ENCODE measurements at regions not wholly inside any gene's neighbourhood (a gene's known extent, or its start where the extent isn't known, plus 50 kb on each side); places are given as distances from the start of the nearest gene placed in this dataset.

DNA sequence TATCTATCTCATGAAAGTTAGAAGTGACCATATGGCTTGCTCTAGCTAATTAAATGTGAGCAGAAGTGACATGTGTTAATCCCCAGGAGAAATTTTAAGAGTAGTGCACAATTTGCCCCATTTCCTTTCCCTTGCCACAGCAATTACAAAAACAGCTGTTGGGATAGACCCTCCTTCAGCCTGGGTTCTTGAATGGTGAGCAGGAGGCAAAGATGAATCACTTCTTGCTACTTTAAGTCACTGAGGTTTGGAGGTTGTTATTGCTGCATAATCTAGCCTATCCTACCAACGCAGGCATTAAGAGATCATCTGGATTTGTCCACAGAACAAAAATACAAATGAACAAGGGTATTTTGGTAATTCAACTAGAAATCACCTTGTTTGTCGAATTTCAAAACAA, 51.7 kb upstream of the CAPN7 start:
- Histone ChIP-seq H2AFZ (ENCODE audit: low read length) (no peak overlapping the region), H3K9me3 (ENCODE audit: low read length) (no peaks in the 10 kb centered on the region), H3K4me3 (ENCODE audit: low read depth, low read length, poor library complexity, severe bottlenecking) (no peak overlapping the region), H3K4me1 (ENCODE audit: insufficient read depth, low read length, poor library complexity, severe bottlenecking) (no peaks in the 10 kb centered on the region), H3K4me2 (ENCODE audit: low read length) (no peak overlapping the region), H3K27ac (ENCODE audit: low read depth, low read length, poor library complexity, severe bottlenecking) (no peak overlapping the region), H3K79me2 (ENCODE audit: insufficient read depth, low read depth, low read length) (no peaks in the 10 kb centered on the region), H4K20me1 (ENCODE audit: insufficient read depth, low read length) (no peaks in the 10 kb centered on the region), H3K9me2 (ENCODE audit: insufficient read depth, low read length) (no peaks in the 10 kb centered on the region), H3K36me3 (ENCODE audit: insufficient read depth, low read length) (no peaks in the 10 kb centered on the region)
- POLR2A ChIA-PET: interaction anchor here (0.7 kb wide), 1 partner anchor 1068 kb away, joined by 5 read pairs; no protein-coding TSS in a partner anchor
- no TSS peak for BruUV-seq (replicated peaks)
- intact Hi-C loops (cut with micrococcal nuclease; ENCODE audit: unreplicated experiment): no loop called here
- no peak for TF ChIP-seq EZH2phosphoT487 (IDR thresholded peaks at IDR 0.05; ENCODE audit: borderline replicate concordance, low read depth, low read length)
- TF ChIP-seq, protein P1, sequence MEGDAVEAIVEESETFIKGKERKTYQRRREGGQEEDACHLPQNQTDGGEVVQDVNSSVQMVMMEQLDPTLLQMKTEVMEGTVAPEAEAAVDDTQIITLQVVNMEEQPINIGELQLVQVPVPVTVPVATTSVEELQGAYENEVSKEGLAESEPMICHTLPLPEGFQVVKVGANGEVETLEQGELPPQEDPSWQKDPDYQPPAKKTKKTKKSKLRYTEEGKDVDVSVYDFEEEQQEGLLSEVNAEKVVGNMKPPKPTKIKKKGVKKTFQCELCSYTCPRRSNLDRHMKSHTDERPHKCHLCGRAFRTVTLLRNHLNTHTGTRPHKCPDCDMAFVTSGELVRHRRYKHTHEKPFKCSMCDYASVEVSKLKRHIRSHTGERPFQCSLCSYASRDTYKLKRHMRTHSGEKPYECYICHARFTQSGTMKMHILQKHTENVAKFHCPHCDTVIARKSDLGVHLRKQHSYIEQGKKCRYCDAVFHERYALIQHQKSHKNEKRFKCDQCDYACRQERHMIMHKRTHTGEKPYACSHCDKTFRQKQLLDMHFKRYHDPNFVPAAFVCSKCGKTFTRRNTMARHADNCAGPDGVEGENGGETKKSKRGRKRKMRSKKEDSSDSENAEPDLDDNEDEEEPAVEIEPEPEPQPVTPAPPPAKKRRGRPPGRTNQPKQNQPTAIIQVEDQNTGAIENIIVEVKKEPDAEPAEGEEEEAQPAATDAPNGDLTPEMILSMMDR (conservative IDR thresholded peaks at IDR 0.05; ENCODE audit: low read length): no peak
- CTCF ChIA-PET (ENCODE audit: unreplicated experiment): no interaction called here
- DNase-seq (ENCODE audit: low spot score): no peak

DNA sequence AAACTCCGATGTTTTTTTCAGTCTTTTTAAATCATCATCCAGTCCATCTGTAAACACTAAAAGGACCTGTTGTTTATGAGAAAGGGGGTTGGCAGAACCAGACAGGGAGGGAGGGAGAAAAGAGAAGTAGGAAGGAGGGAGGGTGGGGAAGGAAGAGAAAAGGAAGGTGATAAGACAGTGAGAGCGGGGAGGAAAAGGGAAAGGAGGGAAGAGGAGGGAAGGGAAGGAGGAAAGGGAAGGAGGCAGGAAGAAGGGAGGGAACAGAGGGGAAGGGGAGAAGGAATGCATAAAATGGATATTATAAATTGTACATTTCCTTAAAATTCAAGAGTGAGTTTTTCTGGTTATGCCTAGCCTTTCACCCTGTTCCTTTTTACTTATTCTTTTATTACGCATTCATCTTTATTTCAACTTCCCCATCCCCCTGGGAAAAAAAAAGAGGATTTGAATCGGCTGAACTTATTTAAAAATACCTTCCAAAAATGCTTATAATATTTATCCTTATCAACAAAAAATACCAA, 50.1 kb upstream of the CAPN7 start:
- Histone ChIP-seq H3K27ac (ENCODE audit: low read depth, low read length, poor library complexity, severe bottlenecking) (no peak overlapping the region), H2AFZ (ENCODE audit: low read length) (no peak overlapping the region), H4K20me1 (ENCODE audit: insufficient read depth, low read length) (no peaks in the 10 kb centered on the region), H3K9me2 (ENCODE audit: insufficient read depth, low read length) (no peaks in the 10 kb centered on the region), H3K36me3 (ENCODE audit: insufficient read depth, low read length) (no peaks in the 10 kb centered on the region), H3K4me3 (ENCODE audit: low read depth, low read length, poor library complexity, severe bottlenecking) (no peak overlapping the region), H3K9me3 (ENCODE audit: low read length) (no peaks in the 10 kb centered on the region), H3K4me1 (ENCODE audit: insufficient read depth, low read length, poor library complexity, severe bottlenecking) (no peaks in the 10 kb centered on the region), H3K4me2 (ENCODE audit: low read length) (no peak overlapping the region), H3K79me2 (ENCODE audit: insufficient read depth, low read depth, low read length) (no peaks in the 10 kb centered on the region)
- TF ChIP-seq, protein P1 (conservative IDR thresholded peaks at IDR 0.05; ENCODE audit: low read length): no peak
- no peak for TF ChIP-seq EZH2phosphoT487 (IDR thresholded peaks at IDR 0.05; ENCODE audit: borderline replicate concordance, low read depth, low read length)
- ChIA-PET CTCF (ENCODE audit: unreplicated experiment) (no interaction called here), POLR2A (no interaction called here)
- intact Hi-C loops (cut with micrococcal nuclease; ENCODE audit: unreplicated experiment): no loop called here
- no peak for DNase-seq (ENCODE audit: low spot score)
- BruUV-seq (replicated peaks): no TSS peak
